ENCODE measurements at regions not wholly inside any gene's neighbourhood (a gene's known extent, or its start where the extent isn't known, plus 50 kb on each side); places are given as distances from the start of the nearest gene placed in this dataset.
"Not testable (repeated sequence)": the region's sequence is repeated elsewhere in the genome, so short reads cannot be mapped to it uniquely, and the experiment has no call there.

DNA sequence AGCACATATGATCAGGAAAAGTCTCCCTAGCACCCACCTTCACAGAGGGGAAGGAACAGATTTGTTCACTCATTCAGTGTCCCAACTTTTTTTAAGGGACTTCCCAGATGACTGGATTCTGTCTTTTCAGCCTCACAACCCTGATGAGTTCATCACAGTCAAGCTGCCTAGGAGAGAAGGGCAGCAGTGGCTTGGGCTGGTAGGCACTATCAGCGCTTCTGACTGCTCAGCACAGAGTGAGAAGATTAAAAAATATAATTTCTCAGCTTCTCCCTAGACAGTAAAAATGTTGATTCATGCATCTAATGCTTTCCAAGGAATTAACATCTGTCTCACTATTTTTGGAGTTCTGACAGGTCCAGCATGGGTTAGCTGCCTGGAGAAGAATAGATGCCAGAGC, 328.2 kb downstream of the DTHD1 start:
- no peak for DNase-seq

DNA sequence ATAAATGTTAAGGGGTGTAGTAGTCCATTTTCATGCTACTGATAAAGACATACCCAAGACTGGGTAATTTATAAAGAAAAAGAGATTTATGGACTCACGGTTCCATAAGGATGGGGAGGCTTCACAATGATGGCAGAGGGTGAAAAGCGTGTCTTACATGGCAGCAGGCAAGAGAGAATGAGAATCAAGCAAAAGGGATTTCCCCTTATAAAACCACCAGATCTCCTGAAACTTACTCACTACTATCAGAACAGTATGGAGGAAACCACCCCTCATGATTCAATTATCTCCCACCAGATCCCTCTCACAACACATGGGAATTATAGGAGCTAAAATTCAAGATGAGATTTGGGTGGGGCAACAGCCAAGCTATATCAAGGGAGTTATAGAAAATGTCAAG, 329.2 kb downstream of the DTHD1 start:
- DNase-seq: no peak

DNA sequence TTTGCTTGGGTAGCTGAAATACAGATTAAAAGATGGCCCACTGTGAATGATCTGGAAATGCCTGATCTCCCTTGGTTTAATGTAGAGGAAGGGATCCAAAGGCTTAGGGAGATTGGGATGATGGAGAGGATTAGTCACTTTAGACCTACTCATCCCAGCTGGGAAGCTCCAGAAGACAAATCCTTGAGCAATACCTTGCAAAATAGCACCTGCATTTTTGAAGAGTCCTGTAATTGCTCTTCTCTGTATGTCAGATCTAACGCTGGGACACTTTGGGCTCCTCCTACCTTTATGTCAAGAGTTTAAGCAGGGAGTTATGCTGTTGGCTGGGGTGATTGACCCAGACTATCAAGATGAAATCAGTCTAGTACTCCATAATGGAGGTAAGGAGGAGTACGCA, 331.7 kb downstream of the DTHD1 start:
- not testable (repeated sequence) for DNase-seq

GRCh38 chr4:36614011-36614410, 332.6 kb downstream of the DTHD1 start:
- DNase-seq: no peak

- DNase-seq: no peak
Observed at GRCh38 chr4:36618102-36618501, 336.7 kb downstream of the DTHD1 start.

DNA sequence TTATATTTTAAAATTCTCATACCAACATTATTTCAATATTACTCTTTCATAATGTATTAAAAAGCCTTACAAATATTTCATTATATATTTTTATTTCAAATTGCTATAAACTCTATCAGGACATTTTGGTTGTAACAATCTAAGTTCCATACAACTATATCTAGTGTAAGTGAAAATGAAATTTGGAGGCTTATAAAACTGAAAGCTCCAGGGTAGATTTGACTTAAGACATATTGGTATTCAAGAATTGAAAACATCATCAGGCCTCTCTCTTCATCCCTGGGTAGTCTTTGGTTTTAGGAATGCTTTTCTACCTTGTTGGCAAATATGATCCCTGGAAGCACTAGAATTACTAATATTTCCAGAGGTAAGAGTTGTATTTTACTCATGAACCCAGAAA, 342.6 kb downstream of the DTHD1 start:
- DNase-seq: no peak

DNA sequence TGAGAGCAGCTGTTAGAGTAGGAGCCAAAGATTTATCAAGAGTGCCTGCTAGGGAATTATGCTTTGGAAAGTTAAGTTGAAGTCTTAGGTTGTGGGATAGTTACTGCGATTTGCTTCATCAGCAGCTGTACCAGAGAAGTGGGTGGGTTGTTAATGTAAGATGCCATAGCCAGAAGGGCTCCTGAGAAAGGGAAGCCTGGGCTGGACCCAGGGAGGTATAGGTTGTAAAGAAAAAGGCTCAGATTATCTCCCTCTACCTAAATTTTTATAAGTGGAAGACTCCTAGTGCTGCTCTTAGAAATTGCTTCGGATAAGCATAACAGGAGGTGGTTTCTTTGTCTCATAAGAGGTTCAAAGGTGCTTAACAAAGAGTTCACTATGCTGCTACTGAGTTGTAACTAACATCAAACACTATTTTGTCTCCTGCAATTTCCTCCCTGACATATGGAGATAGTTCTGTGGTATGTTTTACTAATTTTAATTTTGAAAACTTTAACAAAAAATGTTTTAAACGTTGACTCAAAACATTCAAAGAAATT, 356.9 kb downstream of the DTHD1 start:
- no peak for DNase-seq

- DNase-seq: no peak
Observed at GRCh38 chr4:36640876-36641275, 359.5 kb downstream of the DTHD1 start.

GRCh38 chr4:36651253-36651652, 369.8 kb downstream of the DTHD1 start:
- no peak for DNase-seq

GRCh38 chr4:36652857-36653256, 371.4 kb downstream of the DTHD1 start:
- DNase-seq: no peak

DNA sequence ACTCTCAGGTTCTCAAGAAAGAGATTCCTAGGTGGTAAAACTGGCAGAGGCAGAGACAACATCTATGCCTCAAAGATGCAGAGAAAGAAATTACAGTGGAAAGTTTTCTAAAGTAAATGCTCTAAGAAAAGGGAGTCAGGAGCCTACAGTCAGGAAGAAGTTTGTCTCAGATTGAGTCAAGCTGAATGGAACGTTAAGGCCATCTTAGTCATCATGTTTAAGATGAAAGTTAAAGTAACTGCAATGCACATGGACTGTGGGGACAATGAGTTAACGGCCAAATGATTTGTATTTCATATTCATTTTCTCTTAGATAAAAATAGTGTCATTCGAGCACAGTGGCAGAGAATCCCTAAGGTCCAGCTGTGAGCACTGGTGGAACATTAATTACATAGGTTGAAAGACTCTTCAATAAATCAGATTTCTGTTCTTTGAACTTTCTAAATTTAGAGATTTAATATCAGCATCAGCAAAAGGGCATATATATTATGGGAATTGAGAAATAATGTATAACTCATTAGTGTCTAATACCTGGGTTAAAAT, 384.6 kb downstream of the DTHD1 start:
- DNase-seq: no peak

DNA sequence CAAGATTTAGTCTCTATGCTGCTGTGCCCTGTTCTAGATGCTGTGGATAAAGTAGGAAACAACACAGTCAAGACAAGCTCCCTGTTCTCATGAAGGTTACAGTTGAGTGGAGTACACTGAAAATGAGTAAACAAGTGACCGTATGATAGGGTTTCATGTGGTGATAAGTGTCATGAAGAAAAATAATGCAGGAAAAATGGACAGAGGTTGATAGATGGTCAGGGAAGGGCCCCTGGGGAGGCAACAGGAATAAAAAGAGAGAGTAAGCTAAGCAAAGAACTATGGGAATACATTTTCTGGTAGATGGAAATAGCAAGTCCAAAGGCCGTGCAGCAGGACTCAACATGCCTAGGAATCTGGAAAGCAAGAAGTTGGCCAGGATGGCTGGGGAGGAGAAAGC, 394.0 kb downstream of the DTHD1 start:
- no peak for DNase-seq

DNA sequence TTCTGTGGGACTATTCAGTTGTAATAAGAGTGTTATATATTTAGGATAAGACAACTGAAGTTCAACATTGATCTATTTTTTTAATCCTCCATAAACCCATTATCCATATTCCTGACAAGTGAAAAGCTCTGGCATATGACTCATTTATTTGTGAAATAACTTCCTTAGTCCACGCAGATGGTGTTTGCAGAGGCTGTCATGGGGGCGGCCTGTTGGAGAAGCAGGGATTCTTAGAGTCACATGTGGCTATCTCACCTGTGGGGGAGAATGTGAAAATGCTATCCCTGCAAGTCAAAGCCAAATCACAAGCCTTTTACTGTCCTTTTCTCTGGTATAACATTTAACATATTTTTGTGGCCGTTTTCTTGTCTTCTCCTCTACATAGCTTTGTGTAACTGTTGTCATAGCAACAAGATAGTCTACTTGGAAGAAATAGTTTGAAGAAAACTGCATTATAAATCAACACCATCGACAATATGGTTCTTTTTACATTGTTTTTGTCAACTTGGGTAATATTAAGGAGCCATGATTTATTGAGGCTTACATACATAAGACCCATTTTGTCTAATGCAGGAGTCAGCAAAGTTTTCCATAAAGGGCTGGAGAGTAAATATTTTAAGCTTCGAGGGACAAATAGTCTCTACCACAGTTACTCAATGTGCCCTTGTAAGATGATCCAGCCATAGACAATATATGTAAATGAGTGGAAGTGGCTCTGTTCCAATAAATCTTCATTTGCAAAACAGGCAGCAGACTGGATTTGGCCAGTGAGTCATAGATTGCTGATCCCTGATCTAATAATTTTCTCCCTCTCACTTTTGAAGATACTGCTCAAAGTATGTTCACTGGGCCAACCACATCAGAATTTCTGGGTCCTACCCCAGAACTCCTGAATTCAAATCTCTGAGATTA, 395.0 kb downstream of the DTHD1 start:
- no peak for DNase-seq

DNA sequence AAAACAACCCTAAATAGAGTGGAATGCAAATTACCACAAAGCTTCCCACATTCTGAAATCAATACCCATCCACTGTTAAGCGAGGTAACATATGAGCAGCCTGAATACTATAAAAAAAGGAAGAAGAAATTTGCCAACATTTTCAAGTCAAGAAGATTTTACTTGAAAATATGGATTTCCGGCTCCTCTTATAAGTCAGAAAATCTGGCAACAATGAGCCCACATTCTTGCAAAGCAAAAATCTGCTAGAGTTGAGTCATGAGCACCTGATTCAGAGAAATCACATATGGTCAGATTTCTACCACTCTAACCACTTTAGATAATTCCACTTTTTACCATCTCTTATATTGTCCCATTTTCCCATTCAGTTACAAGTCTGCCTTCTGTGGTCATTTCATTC, 395.7 kb downstream of the DTHD1 start:
- no peak for DNase-seq

DNA sequence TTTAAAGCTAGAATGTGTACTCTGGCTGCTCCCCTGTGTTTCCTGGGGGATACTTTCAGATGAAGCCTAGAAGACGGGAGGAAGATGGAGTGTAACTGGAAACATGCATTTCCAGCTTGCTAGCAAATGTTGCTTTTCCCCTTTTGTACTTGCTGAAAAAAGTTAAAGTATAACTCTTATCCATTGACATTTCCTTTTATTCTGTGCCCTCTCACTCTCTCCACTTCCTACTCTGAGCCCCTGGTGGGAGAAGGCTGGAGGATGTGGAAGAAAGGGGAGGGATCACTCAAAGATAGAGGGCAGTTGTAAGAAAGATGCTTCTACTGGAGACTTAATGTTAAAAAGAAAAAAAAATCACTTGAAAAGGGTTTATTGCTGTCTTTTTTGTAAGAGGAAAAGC, 396.5 kb downstream of the DTHD1 start:
- no peak for DNase-seq

- DNase-seq: no peak
Observed at GRCh38 chr4:36687681-36688080, 406.3 kb downstream of the DTHD1 start.

DNA sequence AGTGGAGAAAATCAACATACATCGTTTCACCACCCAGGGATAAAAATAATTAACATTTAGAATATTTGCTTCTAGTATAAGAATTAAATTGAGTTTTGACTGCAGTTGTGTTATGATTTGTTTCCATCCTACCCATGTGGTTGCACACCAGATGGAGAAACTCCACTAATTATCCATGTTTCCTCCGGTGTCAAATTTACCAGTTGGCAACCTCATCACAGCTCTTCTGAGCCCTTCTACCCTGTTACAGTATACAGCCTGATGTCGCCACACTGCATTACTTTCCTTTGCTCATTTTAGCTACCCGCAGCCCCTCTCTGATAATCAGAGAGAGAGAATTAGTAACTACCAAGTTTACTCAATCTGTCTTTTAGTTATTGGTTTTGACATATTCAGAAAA, 411.2 kb downstream of the DTHD1 start:
- DNase-seq: no peak

- DNase-seq: no peak
Observed at GRCh38 chr4:36702245-36702644, 420.8 kb downstream of the DTHD1 start.

GRCh38 chr4:36704289-36704688, 422.9 kb downstream of the DTHD1 start:
- DNase-seq: no peak

DNA sequence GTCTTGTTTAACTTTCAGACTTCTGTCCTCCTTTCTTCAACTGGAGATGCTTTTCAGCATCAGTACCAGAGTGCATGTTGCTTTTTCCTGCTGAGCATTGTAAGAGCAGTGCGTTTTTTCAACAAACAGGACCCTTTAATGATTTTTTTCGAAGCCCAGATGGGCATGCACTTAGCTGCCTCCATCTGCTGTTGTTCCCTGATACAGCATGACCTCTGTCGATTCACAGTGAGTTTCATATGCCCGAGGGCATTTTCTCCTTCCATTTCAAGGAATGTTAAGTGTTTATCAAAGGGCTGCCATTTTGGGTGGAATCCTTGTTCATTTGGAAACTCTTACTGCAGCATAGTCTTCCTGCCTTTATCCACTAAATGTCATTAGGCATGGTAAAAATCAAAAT, 428.6 kb downstream of the DTHD1 start:
- no peak for DNase-seq

DNA sequence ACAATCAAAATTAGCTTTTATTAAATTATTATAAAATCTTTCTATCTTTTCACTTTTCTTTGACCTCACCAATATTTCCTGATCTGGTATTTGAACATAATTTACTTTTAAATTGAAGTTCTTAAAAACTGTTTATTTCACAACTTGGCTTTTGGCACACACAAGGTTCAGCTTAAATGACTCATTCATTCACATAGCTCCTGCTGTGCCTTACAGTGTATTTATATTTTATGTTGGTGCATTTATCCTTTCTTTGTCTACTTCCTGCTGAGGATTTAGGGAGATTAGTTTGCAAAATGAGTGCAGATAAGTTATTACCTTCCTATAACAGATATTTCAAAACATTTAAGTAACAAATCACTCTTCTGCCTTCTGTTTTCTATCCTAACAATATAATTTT, 430.6 kb downstream of the DTHD1 start:
- no peak for DNase-seq

- no peak for DNase-seq
Observed at GRCh38 chr4:36716874-36717273, 435.5 kb downstream of the DTHD1 start.

- no peak for DNase-seq
Observed at GRCh38 chr4:36719425-36719824, 438.0 kb downstream of the DTHD1 start.

DNA sequence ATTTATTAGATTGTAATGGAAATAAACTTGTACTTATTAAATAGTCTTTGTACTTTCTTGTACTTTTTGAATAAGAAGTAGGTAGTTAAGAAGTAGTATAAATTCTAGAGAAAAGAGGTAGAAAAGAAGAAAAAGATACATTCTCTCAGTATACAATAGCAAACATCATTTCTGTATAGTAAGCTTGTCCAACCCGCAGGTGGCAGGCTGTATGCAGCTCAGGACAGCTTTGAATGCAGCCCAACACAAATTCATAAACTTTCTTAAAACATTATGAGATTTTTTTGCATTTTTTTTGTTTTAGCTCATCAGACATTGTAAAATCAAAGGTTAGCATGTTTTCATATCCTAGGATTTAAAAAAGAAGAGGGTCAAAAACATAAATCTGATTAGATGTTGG, 441.6 kb downstream of the DTHD1 start:
- DNase-seq: no peak

DNA sequence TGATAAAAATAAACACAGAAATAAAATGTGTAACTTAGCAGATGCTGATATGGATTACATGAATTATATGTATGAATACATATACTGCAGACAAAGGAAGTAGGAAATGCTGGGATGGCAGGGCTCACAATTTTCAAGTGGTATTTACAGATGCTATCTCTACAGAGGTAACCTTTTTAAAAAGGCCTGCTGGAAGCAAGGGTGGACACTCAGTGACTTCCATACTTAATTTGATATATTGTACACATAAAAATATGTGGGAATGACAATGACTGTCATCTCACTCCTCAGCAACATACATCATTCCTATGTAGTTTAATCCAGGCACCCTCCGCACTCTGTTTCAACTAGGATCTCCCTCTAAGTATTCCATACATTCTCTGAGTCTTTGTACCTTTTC, 452.9 kb downstream of the DTHD1 start:
- no peak for DNase-seq
